H1 (cell line): ENCODE measurements at regions not wholly inside any gene's neighbourhood (a gene's known extent, or its start where the extent isn't known, plus 50 kb on each side); places are given as distances from the start of the nearest gene placed in this dataset.

Experiments
- CTCF ChIA-PET: fragments of 300-600 bp; sonication (Branson Sonifier 250); formaldehyde crosslinking; loops from one replicate; lab custom pipeline; 2021; ENCODE audit not compliant: partially characterized antibody; lab: Charles Lee
- POLR2A ChIA-PET: fragments of 300-600 bp; sonication (Branson Sonifier 250); formaldehyde crosslinking; loops from one replicate; lab custom pipeline; 2021; ENCODE audit warnings: inconsistent platforms; ENCODE audit not compliant: partially characterized antibody; lab: Charles Lee
- DNase-seq, 2 experiments: peaks; one replicate each; pipeline versions ENCODE4 v3.0.0 to v3.0.0-alpha.2; 2010 to 2022; ENCODE audit warnings: low spot score in 2 of 2, low read depth in 1 of 2, mixed read lengths in 1 of 2
- FAIRE-seq: peaks from 2 replicates; lab custom pipeline; 2011; peaks lifted over from hg19 to GRCh38; lab: Jason Lieb, UNC
- H2AFZ ChIP-seq: 2 replicates; pipeline ENCODE4 v1.8.1; 2012; ENCODE audit warnings: low read length, inconsistent platforms
- H2AK5ac ChIP-seq: 2 replicates; pipeline ENCODE4 v1.6.1; 2013; ENCODE audit warnings: low read depth, low read length
- H2BK120ac ChIP-seq: replicated peaks from 2 replicates; pipeline ENCODE3; 2013; ENCODE audit warnings: low read depth, low read length, inconsistent platforms
- H2BK12ac ChIP-seq: 2 replicates; pipeline ENCODE4 v1.6.1; 2013; ENCODE audit warnings: low read depth, low read length
- H2BK15ac ChIP-seq: 2 replicates; pipeline ENCODE4 v1.6.1; 2013; ENCODE audit warnings: low read length
- H2BK20ac ChIP-seq: 2 replicates; pipeline ENCODE4 v1.6.1; 2013; ENCODE audit warnings: low read length
- H2BK5ac ChIP-seq: 2 replicates; pipeline ENCODE4 v1.6.1; 2013; ENCODE audit warnings: low read depth, low read length
- H3K14ac ChIP-seq: 2 replicates; pipeline ENCODE4 v1.6.1; 2013; ENCODE audit warnings: inconsistent platforms; ENCODE audit not compliant: insufficient read length
- H3K18ac ChIP-seq: 2 replicates; pipeline ENCODE4 v1.6.1; 2013; ENCODE audit warnings: low read length; ENCODE audit errors: extremely low read depth
- H3K23ac ChIP-seq: 2 replicates; pipeline ENCODE4 v1.6.1; 2013; ENCODE audit warnings: inconsistent platforms; ENCODE audit not compliant: insufficient read length
- H3K23me2 ChIP-seq: 2 replicates; pipeline ENCODE4 v1.6.1; 2013; ENCODE audit warnings: low read depth, low read length
- H3K27ac ChIP-seq: 2 replicates; pipeline ENCODE4 v1.6.1; 2011; ENCODE audit warnings: low read depth, low read length, inconsistent platforms
- H3K27me3 ChIP-seq, 4 experiments: replicated peaks in 1 of 4; 1 replicate in 1 of 4; 2 replicates in 3 of 4; pipeline versions ENCODE4 v1.6.1 to v1.8.1; 2011 to 2013; ENCODE audit warnings: low read length in 3 of 4, mild to moderate bottlenecking in 3 of 4, inconsistent platforms in 2 of 4, mixed read lengths in 2 of 4, moderate library complexity in 1 of 4; ENCODE audit not compliant: control insufficient read depth in 3 of 4, insufficient read depth in 3 of 4; ENCODE audit errors: extremely low read depth in 1 of 4
- H3K36me3 ChIP-seq, 4 experiments: 2 replicates each; pipeline versions ENCODE4 v1.6.1 to v1.8.1; 2011 to 2013; ENCODE audit warnings: mild to moderate bottlenecking in 4 of 4, low read length in 3 of 4, moderate library complexity in 2 of 4, control low read depth in 1 of 4, inconsistent platforms in 1 of 4; ENCODE audit not compliant: insufficient read depth in 4 of 4, control insufficient read depth in 2 of 4
- H3K4ac ChIP-seq: replicated peaks from 2 replicates; pipeline ENCODE3; 2013; ENCODE audit warnings: low read length, low read depth, mixed read lengths, inconsistent platforms; ENCODE audit not compliant: insufficient read length
- H3K4me1 ChIP-seq, 4 experiments: replicated peaks in 1 of 4; 1 replicate in 1 of 4; 2 replicates in 3 of 4; pipeline versions ENCODE4 v1.6.1 to v1.8.1; 2011 to 2013; ENCODE audit warnings: low read length in 3 of 4, inconsistent platforms in 2 of 4, mixed read lengths in 1 of 4; ENCODE audit not compliant: insufficient read depth in 4 of 4, control insufficient read depth in 3 of 4
- H3K4me2 ChIP-seq, 2 experiments: 2 replicates each; pipeline versions ENCODE4 v1.6.1 to v1.8.1; 2011 to 2013; ENCODE audit warnings: low read depth in 2 of 2, low read length in 2 of 2, control low read depth in 1 of 2, inconsistent platforms in 1 of 2, mild to moderate bottlenecking in 1 of 2; ENCODE audit not compliant: insufficient read depth in 1 of 2
- H3K4me3 ChIP-seq, 4 experiments: fragments of 200-600, 300-600 bp in 1 of 4; sonication (generic), shearing (Covaris generic), sonication (Bioruptor Twin) in 1 of 4; 2 replicates each; pipeline versions ENCODE4 v1.5.1 to v1.8.1; 2011 to 2016; ENCODE audit warnings: low read length in 4 of 4, low read depth in 3 of 4, control low read depth in 2 of 4, inconsistent platforms in 2 of 4, mild to moderate bottlenecking in 2 of 4, mixed read lengths in 1 of 4, moderate library complexity in 1 of 4; ENCODE audit not compliant: insufficient read depth in 2 of 4; ENCODE audit errors: extremely low read depth in 1 of 4
- H3K56ac ChIP-seq: replicated peaks from 2 replicates; pipeline ENCODE3; 2013; ENCODE audit warnings: low read depth, mild to moderate bottlenecking, mixed read lengths, low read length, inconsistent platforms; ENCODE audit not compliant: insufficient read length
- H3K79me1 ChIP-seq: 2 replicates; pipeline ENCODE4 v1.6.1; 2013; ENCODE audit warnings: low read depth, low read length, control low read depth
- H3K79me2 ChIP-seq, 2 experiments: 2 replicates each; pipeline versions ENCODE4 v1.6.1 to v1.8.1; 2012 to 2013; ENCODE audit warnings: low read length in 2 of 2, mild to moderate bottlenecking in 2 of 2, inconsistent platforms in 1 of 2; ENCODE audit not compliant: insufficient read depth in 2 of 2, control insufficient read depth in 1 of 2
- H3K9ac ChIP-seq, 4 experiments: replicated peaks in 1 of 4; 1 replicate in 1 of 4; 2 replicates in 3 of 4; pipeline versions ENCODE4 v1.6.1 to v1.8.1; 2011 to 2013; ENCODE audit warnings: low read depth in 3 of 4, low read length in 3 of 4, control low read depth in 2 of 4, mild to moderate bottlenecking in 2 of 4, moderate library complexity in 2 of 4, inconsistent platforms in 1 of 4; ENCODE audit errors: extremely low read depth in 1 of 4
- H3K9me3 ChIP-seq, 2 experiments: 2 replicates each; pipeline versions ENCODE4 v1.6.1 to v1.8.1; 2012 to 2013; ENCODE audit warnings: mild to moderate bottlenecking in 2 of 2, moderate library complexity in 2 of 2, control low read depth in 1 of 2, inconsistent platforms in 1 of 2, low read depth in 1 of 2, low read length in 1 of 2, mixed read lengths in 1 of 2; ENCODE audit not compliant: insufficient read depth in 2 of 2
- H4K20me1 ChIP-seq, 2 experiments: replicated peaks in 1 of 2; 2 replicates each; pipeline versions ENCODE3 to v1.8.1; 2011 to 2013; ENCODE audit warnings: inconsistent platforms in 2 of 2, low read length in 2 of 2, mild to moderate bottlenecking in 1 of 2; ENCODE audit not compliant: insufficient read depth in 2 of 2, control insufficient read depth in 1 of 2
- H4K5ac ChIP-seq: 2 replicates; pipeline ENCODE4 v1.6.1; 2013; ENCODE audit warnings: low read length, low read depth, mixed read lengths, inconsistent platforms; ENCODE audit not compliant: insufficient read length
- H4K8ac ChIP-seq: 2 replicates; pipeline ENCODE4 v1.8.0; 2013; ENCODE audit warnings: mild to moderate bottlenecking, moderate library complexity, low read length, inconsistent platforms; ENCODE audit not compliant: insufficient read depth; ENCODE audit errors: extremely low read depth
- H4K91ac ChIP-seq: replicated peaks from 2 replicates; pipeline ENCODE3; 2013; ENCODE audit warnings: low read length, mixed read lengths, inconsistent platforms; ENCODE audit not compliant: insufficient read length
- CBX8 ChIP-seq: fragments of 300-800, 300-1000 bp; sonication (generic); IDR thresholded peaks from 2 replicates; pipeline ENCODE4 v1.7.1; 2016; ENCODE audit warnings: low read depth, low read length, borderline replicate concordance
- CTCF ChIP-seq, 3 experiments: IDR thresholded peaks; 1 replicate in 2 of 3; 2 replicates in 1 of 3; pipeline versions ENCODE4 v1.5.1 to v1.6.1; 2011; ENCODE audit warnings: low read length in 3 of 3, mild to moderate bottlenecking in 3 of 3, inconsistent platforms in 2 of 3, low read depth in 1 of 3, moderate library complexity in 1 of 3; ENCODE audit not compliant: insufficient read depth in 1 of 3; ENCODE audit errors: control extremely low read depth in 1 of 3
- KDM1A ChIP-seq: fragments of 200-600, 300-600 bp; sonication (generic); IDR thresholded peaks from 2 replicates; pipeline ENCODE4 v1.7.1; 2016; ENCODE audit warnings: mild to moderate bottlenecking, low read length, borderline replicate concordance
- SP2 ChIP-seq: IDR thresholded peaks from 2 replicates; pipeline ENCODE4 v1.6.1; 2012; ENCODE audit warnings: mild to moderate bottlenecking, low read length, inconsistent platforms
- WGBS, 2 experiments: shearing (Covaris generic) in 1 of 2; methylation state at CpG; one replicate each; pipeline versions ENCODE4 v1.1.6 to v1.1.7; 2013 to 2015; ENCODE audit warnings: low lambda C conversion rate in 2 of 2, mixed read lengths in 2 of 2, inconsistent platforms in 1 of 2, low coverage in 1 of 2, missing lambda C conversion rate in 1 of 2; ENCODE audit not compliant: insufficient replicate concordance in 2 of 2, insufficient coverage in 1 of 2, insufficient read length in 1 of 2; ENCODE audit errors: extremely low coverage in 1 of 2, missing lambda C conversion rate in 1 of 2; 5-methylcytosine and 5-hydroxymethylcytosine counted together

- H3K9ac ChIP-seq, result no peak overlapping the region
- H2BK5ac ChIP-seq, result no peak overlapping the region
- H3K79me1 ChIP-seq, result no peaks in the 10 kb centered on the region
- no peak overlapping the region for H2AK5ac ChIP-seq
- POLR2A ChIA-PET, result interaction anchor here (1.5 kb wide), 1 partner anchor 34 kb away, joined by 5 read pairs; no protein-coding TSS in a partner anchor
- no peak for DNase-seq
- H2BK20ac ChIP-seq, result no peak overlapping the region
- no peak overlapping the region for H3K4ac ChIP-seq
- peaks cover 0 to 2% of the 10 kb centered on the region in 2 experiments for H4K20me1 ChIP-seq
- no peak overlapping the region for H3K18ac ChIP-seq
- H3K27me3 ChIP-seq, result peaks cover 0 to 4% (median 0%) of the 10 kb centered on the region in 4 experiments; a peak in 2 of 7 replicates
- peaks cover 9 to 30% (median 25%) of the 10 kb centered on the region in 4 experiments for H3K4me1 ChIP-seq
- WGBS, 2 experiments, result 77% methylated on average over 7 of the region's 7 CpGs; no CpG with 5 or more reads in 1 of the 2 experiments
- H3K14ac ChIP-seq, result no peak overlapping the region
- H2BK15ac ChIP-seq, result no peak overlapping the region
- H3K79me2 ChIP-seq, result no peaks in the 10 kb centered on the region
- TF ChIP-seq CTCF (IDR thresholded peaks at IDR 0.05; ENCODE audit: control extremely low read depth in 1 of 3, insufficient read depth in 1 of 3, low read depth in 1 of 3, low read length in 3 of 3) (no peak), KDM1A (no peak), CBX8 (no peak), SP2 (no peak)
- H3K36me3 ChIP-seq, result no peaks in the 10 kb centered on the region
- H2BK120ac ChIP-seq, result no peak overlapping the region
- CTCF ChIA-PET, result interaction anchor here (0.6 to 8.4 kb wide), 17 partner anchors 9 to 536 kb away, joined by 3 to 135 read pairs (median 4); no protein-coding TSS in a partner anchor
- no peak overlapping the region for H3K4me2 ChIP-seq
- H4K91ac ChIP-seq, result no peak overlapping the region
- H3K4me3 ChIP-seq, result no peak overlapping the region
- H3K56ac ChIP-seq, result no peak overlapping the region
- no peak overlapping the region for H2BK12ac ChIP-seq
- FAIRE-seq, result no peak
- no peak overlapping the region for H3K23ac ChIP-seq
- no peak overlapping the region for H2AFZ ChIP-seq
- H3K27ac ChIP-seq, result no peak overlapping the region
- H4K5ac ChIP-seq, result no peak overlapping the region
- no peak overlapping the region for H4K8ac ChIP-seq
- H3K23me2 ChIP-seq, result peaks cover 5% of the 10 kb centered on the region
- H3K9me3 ChIP-seq, result no peaks in the 10 kb centered on the region
Measured at GRCh38 chr6:44627883-44628271, 240.4 kb downstream of the CDC5L start.
